ENCODE measurements at regions not wholly inside any gene's neighbourhood (a gene's known extent, or its start where the extent isn't known, plus 50 kb on each side); places are given as distances from the start of the nearest gene placed in this dataset.
"Not testable (repeated sequence)": the region's sequence is repeated elsewhere in the genome, so short reads cannot be mapped to it uniquely, and the experiment has no call there.

GRCh38 chr15:66966256-66966655 is 99.1 kb upstream of the SMAD3 start:
- Mint-ChIP-seq H3K9me3 (ENCODE audit: unreplicated experiment) (no peaks in the 10 kb centered on the region), H3K27ac (ENCODE audit: unreplicated experiment) (no peak overlapping the region), H3K4me1 (ENCODE audit: unreplicated experiment) (peaks cover 3% of the 10 kb centered on the region), H3K27me3 (ENCODE audit: unreplicated experiment) (no peaks in the 10 kb centered on the region), H3K4me3 (ENCODE audit: unreplicated experiment) (no peak overlapping the region), H3K36me3 (ENCODE audit: low read depth, unreplicated experiment) (no peaks in the 10 kb centered on the region)
- DNase-seq (ENCODE audit: low spot score), result no peak
- TF ChIP-seq CTCF (IDR thresholded peaks at IDR 0.05; ENCODE audit: unreplicated experiment), result peak; percentile 49

GRCh38 chr15:66968806-66969596 is 96.4 kb upstream of the SMAD3 start:
- H3K9me3 Mint-ChIP-seq (ENCODE audit: unreplicated experiment), result no peaks in the 10 kb centered on the region
- H3K27ac Mint-ChIP-seq (ENCODE audit: unreplicated experiment), result no peak overlapping the region
- no peak for TF ChIP-seq CTCF (IDR thresholded peaks at IDR 0.05; ENCODE audit: unreplicated experiment)
- H3K27me3 Mint-ChIP-seq (ENCODE audit: unreplicated experiment), result peaks cover 3% of the 10 kb centered on the region
- H3K4me1 Mint-ChIP-seq (ENCODE audit: unreplicated experiment), result peaks cover 3% of the 10 kb centered on the region
- no peaks in the 10 kb centered on the region for H3K36me3 Mint-ChIP-seq (ENCODE audit: low read depth, unreplicated experiment)
- H3K4me3 Mint-ChIP-seq (ENCODE audit: unreplicated experiment), result no peak overlapping the region
- no peak for DNase-seq (ENCODE audit: low spot score)

GRCh38 chr15:66974131-66974530 is 91.3 kb upstream of the SMAD3 start:
- not testable (repeated sequence) for H3K27ac Mint-ChIP-seq (ENCODE audit: unreplicated experiment); H3K36me3 Mint-ChIP-seq (ENCODE audit: low read depth, unreplicated experiment); H3K27me3 Mint-ChIP-seq (ENCODE audit: unreplicated experiment); DNase-seq (ENCODE audit: low spot score); H3K4me3 Mint-ChIP-seq (ENCODE audit: unreplicated experiment); H3K4me1 Mint-ChIP-seq (ENCODE audit: unreplicated experiment); H3K9me3 Mint-ChIP-seq (ENCODE audit: unreplicated experiment)

GRCh38 chr15:66976106-66976640 is 89.2 kb upstream of the SMAD3 start:
- H3K36me3 Mint-ChIP-seq (ENCODE audit: low read depth, unreplicated experiment); H3K27ac Mint-ChIP-seq (ENCODE audit: unreplicated experiment); H3K4me3 Mint-ChIP-seq (ENCODE audit: unreplicated experiment); H3K9me3 Mint-ChIP-seq (ENCODE audit: unreplicated experiment); H3K4me1 Mint-ChIP-seq (ENCODE audit: unreplicated experiment); H3K27me3 Mint-ChIP-seq (ENCODE audit: unreplicated experiment); DNase-seq (ENCODE audit: low spot score): not testable (repeated sequence)

- not testable (repeated sequence) for H3K27ac Mint-ChIP-seq (ENCODE audit: unreplicated experiment); H3K27me3 Mint-ChIP-seq (ENCODE audit: unreplicated experiment); H3K4me3 Mint-ChIP-seq (ENCODE audit: unreplicated experiment); H3K4me1 Mint-ChIP-seq (ENCODE audit: unreplicated experiment); H3K36me3 Mint-ChIP-seq (ENCODE audit: low read depth, unreplicated experiment); H3K9me3 Mint-ChIP-seq (ENCODE audit: unreplicated experiment); DNase-seq (ENCODE audit: low spot score)
Measured at GRCh38 chr15:66980326-66980725, 85.1 kb upstream of the SMAD3 start.

- Mint-ChIP-seq H3K9me3 (ENCODE audit: unreplicated experiment) (no peaks in the 10 kb centered on the region), H3K36me3 (ENCODE audit: low read depth, unreplicated experiment) (no peaks in the 10 kb centered on the region), H3K4me1 (ENCODE audit: unreplicated experiment) (no peaks in the 10 kb centered on the region), H3K4me3 (ENCODE audit: unreplicated experiment) (no peak overlapping the region), H3K27ac (ENCODE audit: unreplicated experiment) (no peak overlapping the region), H3K27me3 (ENCODE audit: unreplicated experiment) (no peaks in the 10 kb centered on the region)
- DNase-seq (ENCODE audit: low spot score), result no peak
- TF ChIP-seq CTCF (IDR thresholded peaks at IDR 0.05; ENCODE audit: unreplicated experiment), result no peak
Measured at GRCh38 chr15:66981771-66982170, 83.6 kb upstream of the SMAD3 start.

Measured in endothelial cell (in vitro differentiated cells).